ENCODE measurements at regions not wholly inside any gene's neighbourhood (a gene's known extent, or its start where the extent isn't known, plus 50 kb on each side); places are given as distances from the start of the nearest gene placed in this dataset.

GRCh38 chr7:4612939-4613841 is 68.9 kb upstream of the FOXK1 start:
- no peak for DNase-seq (ENCODE audit: low read depth in 2 of 2)

- peak; percentile 62 for DNase-seq (ENCODE audit: low read depth in 2 of 2)
Observed at GRCh38 chr7:4613846-4614548, 68.1 kb upstream of the FOXK1 start.

DNA sequence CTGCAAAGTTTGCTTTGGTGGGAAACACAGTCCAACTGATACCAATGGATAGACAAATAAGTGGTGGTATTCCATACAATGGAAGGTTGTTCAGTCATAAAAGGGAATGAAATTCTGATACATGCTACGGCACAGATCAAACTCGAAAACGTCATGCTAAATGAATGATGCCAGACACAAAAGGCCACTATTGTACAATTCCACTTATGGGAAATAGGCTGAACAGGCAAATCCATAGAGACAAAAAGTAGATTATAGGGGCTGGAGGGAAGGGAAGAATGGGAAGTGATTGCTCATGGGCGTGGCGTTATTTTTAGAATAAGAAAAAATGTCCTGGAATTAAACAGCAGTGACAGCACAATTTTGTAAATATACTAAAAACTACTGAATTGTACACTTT is 66.0 kb upstream of the FOXK1 start:
- no peak for DNase-seq (ENCODE audit: low read depth in 2 of 2)

DNA sequence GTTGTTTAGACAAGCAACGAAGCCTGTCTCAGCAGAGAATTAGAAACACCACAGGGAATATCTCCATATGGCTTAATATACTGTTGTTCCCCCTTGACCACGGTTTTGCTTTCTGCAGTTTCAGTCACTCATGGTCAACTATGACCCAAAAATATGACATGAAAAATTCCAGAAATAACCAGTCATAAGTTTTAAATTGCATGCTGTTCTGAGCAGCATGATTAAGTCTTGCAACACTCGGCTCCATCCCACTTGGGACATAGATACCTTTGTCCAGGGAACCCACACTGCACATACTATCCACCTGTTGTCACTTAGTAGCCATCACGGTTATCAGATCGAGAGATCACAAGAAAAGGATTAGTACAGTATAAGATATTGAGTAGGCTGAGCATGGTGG is 60.7 kb upstream of the FOXK1 start:
- DNase-seq (ENCODE audit: low read depth in 2 of 2): no peak

- DNase-seq (ENCODE audit: low read depth in 2 of 2): no peak
Observed at GRCh38 chr7:4626318-4626845, 55.7 kb upstream of the FOXK1 start.

- DNase-seq (ENCODE audit: low read depth in 2 of 2): peak in 1 of 2 experiments; percentile 61
Observed at GRCh38 chr7:4629287-4629895, 52.7 kb upstream of the FOXK1 start.

DNA sequence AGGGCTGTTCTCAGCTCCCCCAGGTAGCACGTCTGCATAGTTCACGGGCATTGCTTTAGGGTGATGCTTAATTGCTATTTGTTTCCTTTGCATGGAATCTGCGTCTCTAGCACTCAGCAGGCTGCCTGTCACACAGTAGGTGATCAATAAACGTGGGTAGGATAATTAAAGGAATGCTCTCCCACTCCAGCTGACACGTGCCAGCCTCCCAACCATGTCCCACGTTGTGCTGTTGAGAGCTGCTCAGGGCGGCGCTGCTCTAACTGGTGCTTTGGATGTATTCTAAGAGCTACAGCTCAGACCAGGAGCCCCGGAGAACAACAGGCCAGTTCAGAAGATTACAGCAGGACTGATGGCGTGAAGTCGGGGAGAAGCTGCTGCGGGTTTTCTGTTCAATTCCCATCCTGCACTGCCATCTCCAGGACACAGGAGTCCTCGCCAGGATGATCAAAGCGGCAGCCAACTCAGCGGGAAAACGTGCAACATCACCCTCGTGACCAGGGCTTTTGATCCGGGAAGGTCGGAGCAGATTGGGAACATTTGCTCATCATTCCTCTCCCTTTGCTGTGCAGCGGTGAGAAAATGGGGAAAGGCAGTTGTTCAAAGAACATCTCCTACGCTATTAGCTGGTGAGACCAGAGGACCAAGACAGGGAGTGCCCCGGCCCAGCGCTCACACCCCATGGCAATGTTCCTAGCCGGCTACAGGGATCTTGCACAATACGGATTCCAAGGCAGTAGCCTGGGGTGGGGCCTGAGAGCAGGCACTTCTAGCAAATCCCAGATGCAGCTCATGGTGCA is 50.5 kb upstream of the FOXK1 start:
- DNase-seq (ENCODE audit: low read depth in 2 of 2): peak; percentile 79 to 81
